Mesothelial cell of epicardium (in vitro differentiated cells): ENCODE measurements at regions not wholly inside any gene's neighbourhood (a gene's known extent, or its start where the extent isn't known, plus 50 kb on each side); places are given as distances from the start of the nearest gene placed in this dataset.

ENCODE experiments used
- DNase-seq, 2 experiments: peaks; one replicate each; pipeline ENCODE4 v3.0.0; 2021; ENCODE audit warnings: low spot score in 2 of 2; ENCODE audit not compliant: unreplicated experiment in 2 of 2
- H3K27ac Mint-ChIP-seq: 2 replicates; pipeline ENCODE4 v1.8.0; 2021; ENCODE audit warnings: mixed read lengths
- H3K27me3 Mint-ChIP-seq: 2 replicates; pipeline ENCODE4 v1.8.0; 2021; ENCODE audit warnings: low read depth, mixed read lengths
- H3K36me3 Mint-ChIP-seq: 2 replicates; pipeline ENCODE4 v1.8.0; 2021; ENCODE audit warnings: mixed read lengths
- H3K4me1 Mint-ChIP-seq: 2 replicates; pipeline ENCODE4 v1.8.0; 2021; ENCODE audit warnings: mixed read lengths
- H3K4me3 Mint-ChIP-seq: 2 replicates; pipeline ENCODE4 v1.8.0; 2021; ENCODE audit warnings: mild to moderate bottlenecking, moderate library complexity, mixed read lengths
- H3K9me3 Mint-ChIP-seq: 2 replicates; pipeline ENCODE4 v1.8.0; 2021; ENCODE audit warnings: mixed read lengths
- TF ChIP-seq, protein P1 (sequence below): fragments of 200-600 bp; sonication (generic); IDR thresholded peaks from one replicate; pipeline ENCODE4 v1.5.0; 2021; ENCODE audit warnings: antibody characterized with exemption; ENCODE audit not compliant: unreplicated experiment

GRCh38 chr2:33728106-33728505 lies 129.0 kb upstream of the FAM98A start:
- H3K4me3 Mint-ChIP-seq = no peak overlapping the region
- H3K27ac Mint-ChIP-seq = no peak overlapping the region
- H3K4me1 Mint-ChIP-seq = no peaks in the 10 kb centered on the region
- H3K9me3 Mint-ChIP-seq = peaks cover 7% of the 10 kb centered on the region
- no peaks in the 10 kb centered on the region for H3K27me3 Mint-ChIP-seq
- no peaks in the 10 kb centered on the region for H3K36me3 Mint-ChIP-seq
- no peak for DNase-seq
- TF ChIP-seq, protein P1, sequence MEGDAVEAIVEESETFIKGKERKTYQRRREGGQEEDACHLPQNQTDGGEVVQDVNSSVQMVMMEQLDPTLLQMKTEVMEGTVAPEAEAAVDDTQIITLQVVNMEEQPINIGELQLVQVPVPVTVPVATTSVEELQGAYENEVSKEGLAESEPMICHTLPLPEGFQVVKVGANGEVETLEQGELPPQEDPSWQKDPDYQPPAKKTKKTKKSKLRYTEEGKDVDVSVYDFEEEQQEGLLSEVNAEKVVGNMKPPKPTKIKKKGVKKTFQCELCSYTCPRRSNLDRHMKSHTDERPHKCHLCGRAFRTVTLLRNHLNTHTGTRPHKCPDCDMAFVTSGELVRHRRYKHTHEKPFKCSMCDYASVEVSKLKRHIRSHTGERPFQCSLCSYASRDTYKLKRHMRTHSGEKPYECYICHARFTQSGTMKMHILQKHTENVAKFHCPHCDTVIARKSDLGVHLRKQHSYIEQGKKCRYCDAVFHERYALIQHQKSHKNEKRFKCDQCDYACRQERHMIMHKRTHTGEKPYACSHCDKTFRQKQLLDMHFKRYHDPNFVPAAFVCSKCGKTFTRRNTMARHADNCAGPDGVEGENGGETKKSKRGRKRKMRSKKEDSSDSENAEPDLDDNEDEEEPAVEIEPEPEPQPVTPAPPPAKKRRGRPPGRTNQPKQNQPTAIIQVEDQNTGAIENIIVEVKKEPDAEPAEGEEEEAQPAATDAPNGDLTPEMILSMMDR = no peak

DNA sequence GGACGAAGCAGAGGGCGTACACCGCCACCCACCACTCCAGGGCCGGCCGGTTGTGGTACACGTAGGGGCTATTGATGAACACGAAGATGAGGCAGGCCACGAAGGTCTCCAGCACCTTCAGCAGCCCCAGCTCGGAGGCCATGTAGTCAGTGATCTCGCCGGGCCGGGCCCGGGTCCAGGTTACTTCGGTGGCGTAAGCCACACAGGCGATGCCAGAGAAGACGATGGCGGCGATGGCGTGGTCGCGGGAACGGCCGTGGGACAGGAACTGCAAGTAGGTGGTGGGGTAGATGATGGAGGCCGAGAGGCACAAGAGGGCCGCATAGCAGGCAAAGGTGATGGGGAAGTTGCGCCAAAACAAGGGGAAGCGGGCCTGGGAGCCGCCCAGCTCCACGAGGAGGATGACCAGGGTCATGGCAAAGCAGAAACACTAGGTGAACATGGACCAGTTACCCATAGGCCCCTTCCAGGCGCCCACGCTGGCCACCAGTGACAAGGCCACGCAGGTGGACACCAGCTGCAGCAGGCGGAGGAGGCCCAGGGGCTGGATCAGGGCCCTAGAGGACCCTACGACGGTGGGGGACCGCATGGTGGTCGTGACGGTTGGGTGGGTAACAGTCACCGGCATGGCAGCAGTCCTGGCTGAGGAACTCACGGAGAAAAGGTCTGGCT lies 128.4 kb upstream of the FAM98A start:
- Mint-ChIP-seq H3K36me3 (no peaks in the 10 kb centered on the region), H3K9me3 (peaks cover 3% of the 10 kb centered on the region)

DNA sequence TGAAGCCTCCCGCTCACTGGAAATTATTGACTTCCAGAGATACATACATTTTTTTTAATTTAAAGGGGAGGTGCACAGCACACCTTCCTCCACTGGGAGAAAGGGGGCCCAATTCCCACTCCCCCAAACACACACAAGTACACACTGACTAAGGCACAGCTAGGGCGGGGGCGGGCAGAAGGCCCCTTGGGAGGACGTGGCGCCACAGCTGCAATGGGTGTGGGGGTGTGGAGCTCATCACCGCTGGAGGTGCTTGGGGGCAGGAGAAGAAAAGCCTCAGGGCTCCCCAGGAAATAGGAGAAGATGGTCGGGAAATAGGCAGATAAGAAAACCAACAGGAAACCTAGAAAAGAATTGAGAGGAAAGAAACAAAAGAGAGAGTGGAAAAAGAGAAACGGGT lies 127.3 kb upstream of the FAM98A start:
- no peak overlapping the region for H3K4me3 Mint-ChIP-seq
- DNase-seq = no peak

More for the DNA sequence above, 128.4 kb upstream of the FAM98A start:
- Mint-ChIP-seq H3K4me3 (no peak overlapping the region), H3K27me3 (no peaks in the 10 kb centered on the region), H3K4me1 (no peaks in the 10 kb centered on the region), H3K27ac (no peak overlapping the region)
- TF ChIP-seq, protein P1 = no peak
- DNase-seq = no peak

GRCh38 chr2:33723329-33723728 lies 124.2 kb upstream of the FAM98A start:
- Mint-ChIP-seq H3K36me3 (no peaks in the 10 kb centered on the region), H3K4me1 (no peaks in the 10 kb centered on the region), H3K27ac (no peak overlapping the region), H3K27me3 (peaks cover 11% of the 10 kb centered on the region), H3K9me3 (no peaks in the 10 kb centered on the region), H3K4me3 (no peak overlapping the region)
- no peak for DNase-seq
- TF ChIP-seq, protein P1 = no peak

More for the DNA sequence above, 127.3 kb upstream of the FAM98A start:
- TF ChIP-seq, protein P1 = no peak
- H3K4me1 Mint-ChIP-seq = no peaks in the 10 kb centered on the region
- no peaks in the 10 kb centered on the region for H3K36me3 Mint-ChIP-seq
- H3K27me3 Mint-ChIP-seq = peaks cover 2% of the 10 kb centered on the region
- no peaks in the 10 kb centered on the region for H3K9me3 Mint-ChIP-seq
- no peak overlapping the region for H3K27ac Mint-ChIP-seq

DNA sequence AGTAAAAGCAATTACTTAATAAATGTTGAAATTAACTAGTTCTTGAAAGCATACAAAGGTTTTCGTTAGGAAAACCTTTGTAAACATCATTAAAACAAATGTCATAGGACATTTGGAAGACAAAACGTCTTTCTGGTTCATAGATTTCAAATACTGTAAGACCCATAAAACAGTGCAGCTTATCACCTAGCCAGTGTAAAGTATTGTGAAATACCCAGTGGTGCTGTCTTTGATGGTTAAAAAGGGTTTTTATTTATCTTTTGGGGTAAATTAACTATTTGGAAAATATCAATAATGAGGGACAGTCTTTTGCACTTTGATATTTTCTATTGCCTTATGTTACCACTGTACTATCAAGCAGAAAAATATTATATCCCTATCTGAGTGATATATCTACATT lies 120.0 kb upstream of the FAM98A start:
- Mint-ChIP-seq H3K4me1 (no peaks in the 10 kb centered on the region), H3K27ac (no peak overlapping the region), H3K4me3 (no peak overlapping the region), H3K27me3 (peaks cover 11% of the 10 kb centered on the region), H3K9me3 (no peaks in the 10 kb centered on the region), H3K36me3 (no peaks in the 10 kb centered on the region)
- no peak for DNase-seq
- TF ChIP-seq, protein P1 = no peak
